ENCODE measurements at regions not wholly inside any gene's neighbourhood (a gene's known extent, or its start where the extent isn't known, plus 50 kb on each side); places are given as distances from the start of the nearest gene placed in this dataset.
"Not testable (repeated sequence)": the region's sequence is repeated elsewhere in the genome, so short reads cannot be mapped to it uniquely, and the experiment has no call there.

GRCh38 chr17:26994648-26995047 lies 299.3 kb upstream of the WSB1 start:
- ATAC-seq; H3K4me1 ChIP-seq; H3K27ac ChIP-seq; DNase-seq; H3K36me3 ChIP-seq; H3K9me3 ChIP-seq; intact Hi-C loops (cut with DNase I); H3K27me3 ChIP-seq (ENCODE audit: low read depth); H3K4me3 ChIP-seq: not testable (repeated sequence)

GRCh38 chr17:26996146-26996916 lies 297.6 kb upstream of the WSB1 start:
- H3K4me1 ChIP-seq; H3K9me3 ChIP-seq; H3K4me3 ChIP-seq; H3K27me3 ChIP-seq (ENCODE audit: low read depth); ATAC-seq; H3K36me3 ChIP-seq; DNase-seq; intact Hi-C loops (cut with DNase I); H3K27ac ChIP-seq: not testable (repeated sequence)

GRCh38 chr17:27007734-27008531 lies 286.0 kb upstream of the WSB1 start:
- DNase-seq; H3K27me3 ChIP-seq (ENCODE audit: low read depth); ATAC-seq; H3K27ac ChIP-seq; H3K9me3 ChIP-seq; H3K4me1 ChIP-seq; intact Hi-C loops (cut with DNase I); H3K4me3 ChIP-seq; H3K36me3 ChIP-seq: not testable (repeated sequence)

GRCh38 chr17:27009087-27009486 lies 284.8 kb upstream of the WSB1 start:
- Histone ChIP-seq H3K36me3 (no peaks in the 10 kb centered on the region), H3K9me3 (no peaks in the 10 kb centered on the region), H3K4me1 (no peaks in the 10 kb centered on the region), H3K4me3 (no peak overlapping the region), H3K27me3 (ENCODE audit: low read depth) (no peaks in the 10 kb centered on the region), H3K27ac (no peak overlapping the region)
- no peak for DNase-seq
- intact Hi-C loops (cut with DNase I): no loop called here
- ATAC-seq: no peak
- no peak for TF ChIP-seq CTCF (IDR thresholded peaks at IDR 0.05)

GRCh38 chr17:27010138-27010537 lies 283.8 kb upstream of the WSB1 start:
- DNase-seq; ATAC-seq; H3K27ac ChIP-seq; H3K27me3 ChIP-seq (ENCODE audit: low read depth); H3K4me3 ChIP-seq; intact Hi-C loops (cut with DNase I); H3K4me1 ChIP-seq; H3K9me3 ChIP-seq; H3K36me3 ChIP-seq: not testable (repeated sequence)

- H3K9me3 ChIP-seq; ATAC-seq; H3K36me3 ChIP-seq; intact Hi-C loops (cut with DNase I); DNase-seq; H3K4me3 ChIP-seq; H3K27me3 ChIP-seq (ENCODE audit: low read depth); H3K27ac ChIP-seq; H3K4me1 ChIP-seq: not testable (repeated sequence)
Measured at GRCh38 chr17:27030552-27030951, 263.4 kb upstream of the WSB1 start.

- ATAC-seq: no peak
- no peaks in the 10 kb centered on the region for H3K27me3 ChIP-seq (ENCODE audit: low read depth)
- intact Hi-C loops (cut with DNase I): no loop called here
Measured at GRCh38 chr17:27038676-27039075, 255.2 kb upstream of the WSB1 start.

GRCh38 chr17:27045039-27045438 lies 248.9 kb upstream of the WSB1 start:
- H3K36me3 ChIP-seq; DNase-seq; ATAC-seq; H3K4me1 ChIP-seq; H3K27ac ChIP-seq; intact Hi-C loops (cut with DNase I); H3K4me3 ChIP-seq; H3K27me3 ChIP-seq (ENCODE audit: low read depth); H3K9me3 ChIP-seq: not testable (repeated sequence)

More at GRCh38 chr17:27038676-27039075, 255.2 kb upstream of the WSB1 start:
- Histone ChIP-seq H3K36me3 (no peaks in the 10 kb centered on the region), H3K9me3 (no peaks in the 10 kb centered on the region), H3K27ac (no peak overlapping the region), H3K4me1 (no peaks in the 10 kb centered on the region), H3K4me3 (no peak overlapping the region)
- TF ChIP-seq CTCF (IDR thresholded peaks at IDR 0.05): no peak
- no peak for DNase-seq

Data from lower lobe of right lung (tissue), 2 donors.